Prostate gland (tissue), 2 donors: ENCODE measurements at regions not wholly inside any gene's neighbourhood (a gene's known extent, or its start where the extent isn't known, plus 50 kb on each side); places are given as distances from the start of the nearest gene placed in this dataset.

Source experiments
- POLR2A ChIP-seq: fragments of 450-650 bp; IDR thresholded peaks from one replicate; pipeline ENCODE4 v1.6.1; 2016; ENCODE audit warnings: antibody characterized with exemption, mild to moderate bottlenecking
- POLR2AphosphoS5 ChIP-seq: sonication (generic); formaldehyde crosslinking; IDR thresholded peaks from one replicate; pipeline ENCODE4 v1.6.1; 2017; ENCODE audit warnings: antibody characterized with exemption
- TF ChIP-seq, protein P1 (sequence below), 4 experiments: fragments of 200-600 bp in 2 of 4; fragments of 450-650 bp in 2 of 4; sonication (generic) in 2 of 4; IDR thresholded peaks; 1 replicate in 3 of 4; 2 replicates in 1 of 4; pipeline ENCODE4 v1.5.1; 2016 to 2019; ENCODE audit warnings: antibody characterized with exemption in 4 of 4, mild to moderate bottlenecking in 2 of 4, moderate library complexity in 2 of 4

DNA sequence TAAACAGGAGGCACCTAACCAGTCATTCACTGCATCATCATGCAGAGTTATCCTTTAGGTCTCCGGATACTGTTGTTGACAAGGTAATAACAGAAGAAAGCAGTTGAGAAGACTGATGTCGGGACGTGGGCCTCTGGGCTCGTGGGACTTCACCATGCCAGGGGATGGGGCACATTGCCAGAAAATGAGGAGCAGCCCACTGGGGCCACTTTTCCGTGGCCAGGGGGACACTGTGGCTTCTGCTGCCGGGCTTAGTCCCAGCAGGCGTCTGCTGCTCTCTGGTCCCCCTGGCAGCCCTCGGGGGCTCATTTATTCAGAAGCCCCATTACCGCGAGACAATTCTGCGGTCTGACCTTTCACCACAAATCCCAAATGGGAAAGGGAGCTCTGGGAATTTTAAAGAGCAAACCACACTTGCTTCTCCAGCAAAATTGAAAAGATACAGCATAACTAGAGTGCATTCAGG lies 201.2 kb downstream of the DAD1 start:
- TF ChIP-seq POLR2AphosphoS5, result no peak
- TF ChIP-seq, protein P1, sequence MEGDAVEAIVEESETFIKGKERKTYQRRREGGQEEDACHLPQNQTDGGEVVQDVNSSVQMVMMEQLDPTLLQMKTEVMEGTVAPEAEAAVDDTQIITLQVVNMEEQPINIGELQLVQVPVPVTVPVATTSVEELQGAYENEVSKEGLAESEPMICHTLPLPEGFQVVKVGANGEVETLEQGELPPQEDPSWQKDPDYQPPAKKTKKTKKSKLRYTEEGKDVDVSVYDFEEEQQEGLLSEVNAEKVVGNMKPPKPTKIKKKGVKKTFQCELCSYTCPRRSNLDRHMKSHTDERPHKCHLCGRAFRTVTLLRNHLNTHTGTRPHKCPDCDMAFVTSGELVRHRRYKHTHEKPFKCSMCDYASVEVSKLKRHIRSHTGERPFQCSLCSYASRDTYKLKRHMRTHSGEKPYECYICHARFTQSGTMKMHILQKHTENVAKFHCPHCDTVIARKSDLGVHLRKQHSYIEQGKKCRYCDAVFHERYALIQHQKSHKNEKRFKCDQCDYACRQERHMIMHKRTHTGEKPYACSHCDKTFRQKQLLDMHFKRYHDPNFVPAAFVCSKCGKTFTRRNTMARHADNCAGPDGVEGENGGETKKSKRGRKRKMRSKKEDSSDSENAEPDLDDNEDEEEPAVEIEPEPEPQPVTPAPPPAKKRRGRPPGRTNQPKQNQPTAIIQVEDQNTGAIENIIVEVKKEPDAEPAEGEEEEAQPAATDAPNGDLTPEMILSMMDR (IDR thresholded peaks at IDR 0.05), result no peak
- no peak for TF ChIP-seq POLR2A
